Occipital lobe (tissue), 1 donor: ENCODE measurements at regions not wholly inside any gene's neighbourhood (a gene's known extent, or its start where the extent isn't known, plus 50 kb on each side); places are given as distances from the start of the nearest gene placed in this dataset.

Experiments
- DNase-seq: peaks from one replicate; lab custom pipeline; 2025; lab: John Stamatoyannopoulos, UW

- no peak for DNase-seq
These were observed 62.6 kb upstream of the SIRPG start for GRCh38 chr20:1720226-1720625.

- DNase-seq = peak; percentile 49
These were observed 61.2 kb upstream of the SIRPG start for GRCh38 chr20:1718604-1719384.

DNA sequence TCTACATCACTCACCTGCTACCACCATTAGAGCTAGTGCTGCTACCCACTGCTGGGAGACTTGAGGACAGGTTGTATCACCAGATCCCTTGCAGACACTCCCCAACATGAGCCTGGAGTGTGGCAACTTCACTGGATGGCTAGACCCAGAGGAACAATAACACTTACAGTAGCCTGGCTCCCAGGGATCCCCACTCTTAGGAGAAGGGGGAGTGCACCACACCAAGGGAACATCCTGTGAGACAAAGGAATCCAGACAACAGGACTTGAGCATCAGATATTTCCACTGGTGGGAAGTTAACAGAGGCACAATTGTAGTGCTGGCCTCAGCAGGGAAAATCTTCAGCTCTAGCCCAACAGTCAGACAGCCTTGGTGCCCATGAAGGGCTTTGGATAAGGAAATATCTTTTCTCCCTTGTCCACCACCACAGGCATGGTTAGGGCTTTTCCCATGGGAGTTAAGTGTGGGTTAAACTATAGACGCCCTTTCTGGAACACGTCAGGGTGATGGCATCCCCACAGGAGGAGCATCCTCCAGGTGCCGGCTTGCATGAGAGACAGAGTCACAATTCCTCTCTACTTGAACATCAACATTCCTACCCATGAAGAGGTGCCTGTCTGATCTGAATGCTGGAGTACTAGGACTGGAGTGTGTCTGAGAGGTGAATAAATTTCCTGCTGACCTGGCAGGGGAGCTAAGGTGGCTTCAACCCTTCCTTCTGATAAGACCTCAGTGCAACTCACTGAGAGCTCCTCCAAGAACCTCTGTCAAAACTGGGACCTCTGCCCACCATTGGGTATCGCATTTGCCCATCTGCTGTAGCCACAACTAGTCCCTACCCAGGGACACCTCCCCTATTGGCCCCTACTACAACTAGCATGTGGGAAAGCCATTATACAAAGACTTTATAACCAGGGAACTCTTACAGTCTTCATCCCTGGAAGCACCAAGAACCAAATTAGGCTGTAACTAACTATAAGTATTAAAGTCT lies 55.4 kb upstream of the SIRPG start:
- no peak for DNase-seq

GRCh38 chr20:1711826-1712601 lies 54.4 kb upstream of the SIRPG start:
- DNase-seq = peak; percentile 26

DNA sequence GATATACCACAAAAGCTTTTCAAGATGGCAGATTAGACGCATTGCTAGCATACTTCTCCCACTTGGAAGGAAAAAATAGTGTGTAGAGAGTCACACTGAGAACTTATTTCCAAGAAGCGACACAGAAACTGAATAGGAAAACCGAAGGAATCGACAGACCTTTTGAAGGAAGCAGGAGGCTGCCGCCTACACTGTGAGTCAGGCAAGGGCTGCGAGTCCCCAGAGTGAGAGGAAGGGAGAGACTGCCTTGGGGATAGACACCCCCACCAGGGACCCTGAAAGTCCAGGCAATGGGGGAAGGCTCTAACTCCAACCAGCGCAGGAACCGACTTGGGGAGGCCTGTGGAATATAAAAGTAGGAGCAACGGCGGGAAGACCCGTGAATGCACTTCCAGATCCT lies 53.7 kb upstream of the SIRPG start:
- DNase-seq = no peak

- DNase-seq = no peak
These were observed 52.9 kb upstream of the SIRPG start for GRCh38 chr20:1710484-1710883.

- no peak for DNase-seq
These were observed 50.2 kb upstream of the SIRPG start for GRCh38 chr20:1707588-1708449.
